HG03103 (cell line): ENCODE measurements at regions not wholly inside any gene's neighbourhood (a gene's known extent, or its start where the extent isn't known, plus 50 kb on each side); places are given as distances from the start of the nearest gene placed in this dataset.
"Not testable (repeated sequence)": the region's sequence is repeated elsewhere in the genome, so short reads cannot be mapped to it uniquely, and the experiment has no call there.

Source experiments
- ATAC-seq: cut with Tn5 transposase; IDR thresholded peaks from one replicate; pipeline ENCODE4 v1.9.1; 2021; ENCODE audit warnings: low read depth; ENCODE audit not compliant: unreplicated experiment

DNA sequence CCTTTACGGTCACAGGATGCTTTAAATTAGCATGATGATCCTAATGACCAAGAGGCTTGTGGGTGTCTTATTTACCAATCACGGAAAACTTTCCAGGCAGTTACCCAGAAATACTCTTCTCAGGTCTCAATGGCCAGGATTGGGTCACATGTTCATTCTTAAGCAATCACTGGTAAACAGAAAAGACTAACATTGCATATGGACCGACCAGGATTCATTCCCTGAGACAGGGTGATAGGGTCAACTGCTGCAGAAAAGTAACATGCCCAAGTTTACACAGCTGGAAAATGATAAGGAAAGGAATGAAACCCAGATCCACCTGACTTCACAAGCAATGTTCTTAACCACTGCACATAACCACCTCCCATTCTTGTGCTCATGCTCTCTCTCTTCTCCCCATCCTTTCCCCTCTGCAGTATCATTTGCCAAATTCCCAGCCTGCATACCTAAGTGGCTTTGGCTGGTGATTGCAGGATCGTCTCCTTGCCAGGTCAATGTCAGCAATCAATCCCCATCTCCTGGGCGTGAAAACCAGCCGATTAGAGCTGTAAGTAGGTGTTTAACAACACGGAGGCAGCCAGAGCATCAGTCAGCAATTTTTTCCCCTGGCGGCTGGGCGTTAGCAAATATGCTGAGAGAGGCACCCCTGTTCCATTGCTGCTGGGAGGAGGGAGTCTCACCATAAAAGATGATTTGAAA is 219.4 kb downstream of the NMUR2 start:
- ATAC-seq = no peak

DNA sequence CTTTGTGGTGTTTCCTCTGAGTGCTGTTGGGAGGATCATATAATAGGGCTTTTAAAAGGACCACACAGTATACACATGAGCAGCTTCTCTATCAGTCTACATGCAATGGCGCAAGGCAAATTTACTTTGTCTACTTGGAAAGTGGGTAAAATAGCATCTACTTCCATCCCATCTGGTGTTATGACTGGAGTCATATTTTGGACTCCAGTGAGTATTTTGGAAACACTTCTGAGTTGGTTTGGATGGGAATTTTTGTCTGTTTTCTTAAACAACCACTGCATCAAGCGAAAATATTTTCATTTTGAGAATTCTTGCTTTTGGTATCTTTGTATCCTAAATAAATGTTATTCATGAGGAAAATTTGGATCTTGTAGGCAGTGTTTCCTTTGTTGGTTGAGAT is 220.8 kb downstream of the NMUR2 start:
- no peak for ATAC-seq

DNA sequence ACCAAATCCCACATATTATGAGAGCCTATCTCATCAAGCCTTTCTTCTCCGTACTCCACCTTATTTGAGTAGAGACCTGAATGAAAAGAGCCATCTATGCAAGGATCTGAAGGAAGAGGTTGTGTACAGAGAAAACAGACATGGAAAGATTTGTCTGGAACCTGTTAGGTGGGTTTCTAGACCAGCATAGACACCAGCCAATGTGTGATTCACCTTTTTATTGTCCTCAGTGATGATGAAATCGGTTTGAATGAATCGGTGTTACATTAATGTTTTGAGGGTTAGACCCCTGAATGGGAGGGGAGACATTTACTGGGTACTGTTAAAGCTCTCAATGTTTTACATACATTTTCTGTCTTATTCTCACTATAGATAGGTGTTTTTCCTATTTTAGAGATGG is 223.6 kb downstream of the NMUR2 start:
- ATAC-seq = no peak

DNA sequence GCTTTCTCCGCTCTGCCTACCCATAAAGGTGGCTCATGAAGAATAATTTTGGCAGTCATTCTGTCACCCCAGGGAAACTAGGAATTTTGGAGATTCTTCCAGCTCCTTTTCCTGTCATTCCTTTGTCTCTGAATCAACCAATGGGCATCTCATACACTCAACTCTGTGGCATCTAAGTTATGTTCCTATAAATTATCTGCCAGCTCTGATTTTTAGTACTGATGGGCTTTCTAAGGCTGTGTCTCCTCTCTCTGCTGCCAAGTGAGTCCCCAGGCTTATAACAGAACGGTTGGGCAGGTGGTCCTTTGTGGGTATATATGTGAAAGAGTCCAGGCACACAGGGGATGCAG is 226.8 kb downstream of the NMUR2 start:
- ATAC-seq = no peak

DNA sequence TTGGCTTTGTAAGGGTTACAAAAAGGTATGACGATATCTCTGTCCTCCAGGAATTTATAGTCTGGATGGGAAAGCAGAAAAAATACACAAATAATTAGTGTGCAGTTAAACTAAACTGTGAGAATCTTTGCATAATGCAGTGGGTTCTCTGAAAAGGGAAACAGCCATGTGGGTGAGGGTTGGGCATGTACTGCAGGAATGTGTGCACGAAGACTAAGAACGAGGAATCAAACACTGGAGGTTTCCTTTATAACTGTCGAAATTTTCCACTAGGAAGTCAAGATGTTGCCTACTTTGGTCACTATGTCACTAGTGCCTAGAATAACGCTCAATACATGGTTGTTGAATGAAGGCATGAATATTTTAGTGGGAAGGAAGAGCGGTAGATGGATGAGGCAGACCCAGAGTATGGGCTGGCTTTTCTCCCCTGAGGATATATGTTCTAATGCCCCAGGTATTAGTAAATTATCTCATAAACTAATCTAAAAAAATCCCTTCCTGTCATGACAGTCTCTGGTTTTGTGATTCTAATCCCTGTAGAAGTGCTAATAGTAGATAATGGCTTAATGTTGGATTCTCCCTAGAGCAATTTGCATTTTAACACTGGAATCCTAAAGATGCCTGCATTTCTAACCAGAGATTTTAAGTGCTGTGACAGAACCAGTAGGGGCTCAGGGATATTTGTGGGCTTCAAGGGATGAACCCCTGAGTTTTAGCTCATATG is 227.3 kb downstream of the NMUR2 start:
- ATAC-seq = no peak

DNA sequence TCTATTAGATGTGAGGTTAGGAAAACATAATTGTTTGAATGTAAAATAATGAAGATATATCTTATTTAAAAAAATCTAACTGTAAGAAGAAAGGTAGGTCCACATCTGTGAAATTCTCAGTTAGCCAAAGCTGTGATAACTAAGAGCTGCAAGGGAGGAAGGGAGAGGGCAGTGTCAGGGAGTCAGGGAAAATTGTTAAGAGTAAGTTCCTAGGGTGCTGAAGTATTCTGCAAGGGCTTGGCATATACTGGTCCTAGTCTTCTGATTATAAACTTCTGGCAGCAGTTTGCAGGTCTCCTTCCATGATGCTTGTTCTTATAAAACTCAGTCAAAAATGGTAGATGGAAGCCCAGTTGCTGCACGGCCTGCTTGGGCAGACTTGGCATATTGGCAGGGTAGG is 233.2 kb downstream of the NMUR2 start:
- ATAC-seq = no peak

DNA sequence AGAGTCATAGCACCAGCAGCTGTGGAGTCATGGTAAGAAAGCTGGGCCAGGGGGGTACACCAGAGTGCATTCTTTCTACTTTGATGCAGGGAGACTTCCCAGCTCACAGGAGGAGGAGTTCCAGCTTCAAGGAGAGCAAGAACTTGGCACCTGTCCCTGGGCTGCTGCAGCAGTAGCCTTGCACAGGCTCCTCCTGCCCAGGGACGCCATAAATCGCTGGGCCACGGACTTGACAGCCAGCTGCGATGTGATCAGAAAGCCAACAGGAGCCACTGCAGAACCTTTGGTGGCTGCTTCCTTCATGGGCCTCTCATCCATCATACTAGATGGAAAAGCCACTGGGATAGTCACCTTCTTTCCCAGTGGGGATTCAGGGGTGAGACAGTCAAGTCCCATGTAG is 234.7 kb downstream of the NMUR2 start:
- no peak for ATAC-seq

DNA sequence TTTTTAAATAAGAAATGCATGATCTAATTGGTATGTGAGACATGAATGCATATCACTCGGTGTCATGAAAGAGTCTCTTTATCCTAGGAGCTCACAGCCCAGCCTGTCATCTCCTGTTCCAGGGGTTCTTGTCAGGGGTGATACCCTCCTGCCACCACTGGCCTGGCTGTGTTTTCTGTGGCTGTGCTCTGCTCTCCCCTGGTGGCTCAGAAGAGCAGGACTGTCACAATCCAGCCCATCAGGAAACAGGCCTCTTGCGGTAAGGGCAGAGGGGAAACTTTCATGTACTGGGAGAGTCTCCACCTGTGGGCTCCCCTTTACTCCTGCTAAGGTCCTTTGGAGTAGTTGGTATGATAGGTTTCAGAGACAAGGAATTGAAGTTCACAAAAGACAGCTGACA is 240.2 kb upstream of the GLRA1 start:
- ATAC-seq = no peak

DNA sequence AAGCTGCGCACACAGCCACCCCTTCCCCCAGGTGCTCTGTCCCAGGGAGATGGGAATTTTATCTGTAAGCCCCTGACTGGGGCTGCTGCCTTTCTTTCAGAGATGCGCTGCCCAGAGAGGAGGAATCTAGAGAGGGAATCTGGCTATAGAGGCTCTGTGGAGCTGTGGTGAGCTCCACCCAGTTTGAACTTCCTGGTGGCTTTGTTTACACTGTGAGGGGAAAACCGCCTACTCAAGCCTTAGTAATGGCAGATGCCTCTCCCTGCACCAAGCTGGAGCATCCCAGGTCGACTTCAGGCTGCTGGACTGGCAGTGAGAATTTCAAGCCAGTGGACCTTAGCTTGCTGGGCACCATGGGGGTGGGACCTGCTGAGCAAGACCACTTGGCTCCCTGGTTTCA is 235.2 kb upstream of the GLRA1 start:
- not testable (repeated sequence) for ATAC-seq

DNA sequence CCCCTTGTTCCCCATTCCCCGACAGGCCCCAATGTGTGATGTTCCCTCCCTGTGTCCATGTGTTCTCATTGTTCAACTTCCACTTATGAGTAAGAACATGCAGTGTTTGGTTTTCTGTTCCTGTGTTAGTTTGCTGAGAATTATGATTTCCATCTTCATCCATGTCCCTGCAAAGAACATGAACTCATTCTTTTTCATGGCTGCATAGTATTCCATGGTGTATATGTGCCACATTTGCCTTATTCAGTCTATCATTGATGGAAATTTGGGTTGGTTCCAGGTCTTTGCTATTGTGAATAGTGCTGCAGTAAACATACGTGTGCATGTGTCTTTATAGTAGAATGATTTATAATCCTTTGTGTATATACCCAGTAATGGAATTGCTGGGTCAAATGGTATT is 229.8 kb upstream of the GLRA1 start:
- not testable (repeated sequence) for ATAC-seq

DNA sequence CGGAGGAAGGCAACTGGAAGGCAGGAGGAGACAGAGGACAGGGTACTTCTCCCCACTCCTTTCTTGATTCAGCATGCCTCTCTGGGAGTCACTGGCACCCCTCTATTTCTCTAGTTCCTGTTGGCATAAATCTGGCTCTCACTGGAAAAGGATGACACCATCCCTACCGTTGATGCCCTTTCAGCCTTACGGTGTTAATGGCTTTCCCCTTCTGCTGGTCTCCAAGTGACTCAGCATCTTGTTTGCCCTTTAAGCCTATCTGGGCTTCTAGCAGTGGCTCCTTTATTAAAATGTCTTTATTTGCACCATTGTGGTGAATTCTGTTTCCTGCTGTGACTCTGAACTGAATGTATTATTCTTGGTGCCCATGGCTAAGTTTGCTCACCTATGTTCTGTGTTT is 227.3 kb upstream of the GLRA1 start:
- no peak for ATAC-seq

DNA sequence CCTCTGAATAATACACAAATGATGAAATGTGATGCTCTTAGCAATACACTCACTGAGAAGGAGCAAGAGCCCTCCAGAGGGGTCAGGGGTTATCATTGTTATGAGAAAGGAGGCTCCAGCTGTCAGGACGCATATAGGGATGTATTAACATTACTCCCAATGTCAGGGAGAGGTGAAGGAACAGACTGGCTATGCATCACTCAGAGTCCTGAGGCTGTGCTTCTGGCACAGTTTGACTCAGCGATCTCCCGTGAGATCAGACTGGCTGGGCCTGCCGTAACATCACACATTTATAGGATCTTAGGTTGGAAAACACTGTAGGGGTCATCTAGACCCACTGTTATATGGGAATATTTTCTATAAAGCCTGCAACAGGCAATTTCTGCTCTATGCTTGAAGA is 226.5 kb upstream of the GLRA1 start:
- no peak for ATAC-seq

DNA sequence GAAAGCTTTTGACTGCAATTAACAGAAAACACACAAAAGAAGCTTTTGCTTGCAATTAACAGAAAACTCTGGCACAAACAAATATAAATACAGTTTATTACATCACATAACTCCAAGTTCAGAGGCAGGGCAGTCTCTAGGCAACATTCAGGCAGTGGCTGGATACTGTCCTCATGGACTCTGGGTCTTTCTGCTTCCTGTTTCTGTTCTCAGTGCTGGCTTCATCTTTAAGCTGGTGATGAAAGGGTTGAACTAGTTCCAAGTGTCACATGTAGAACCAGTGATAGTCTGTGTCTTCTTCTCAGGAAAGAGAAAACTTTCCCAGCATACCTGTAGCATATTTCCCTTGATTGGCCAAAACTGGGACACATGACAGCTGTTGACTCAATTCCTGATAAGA is 222.6 kb upstream of the GLRA1 start:
- ATAC-seq = no peak

DNA sequence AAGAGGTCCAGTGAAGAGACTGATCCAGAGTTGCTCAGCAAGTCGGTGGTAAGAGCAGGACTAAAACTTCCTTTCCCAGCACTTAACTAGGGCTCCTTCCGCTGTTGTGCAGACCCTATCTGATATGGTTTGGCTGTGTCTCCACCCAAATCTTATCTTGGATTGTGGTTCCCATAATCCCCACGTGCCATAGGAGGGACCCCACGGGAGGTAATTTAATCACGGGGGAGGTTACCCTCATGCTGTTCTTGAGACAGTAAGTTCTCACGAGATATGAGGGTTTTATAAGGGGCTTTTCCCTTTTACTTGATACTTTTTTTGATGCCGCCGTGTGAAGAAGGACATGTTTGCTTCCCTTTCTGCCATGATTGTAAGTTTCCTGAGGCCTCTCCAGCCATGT is 221.9 kb upstream of the GLRA1 start:
- no peak for ATAC-seq

DNA sequence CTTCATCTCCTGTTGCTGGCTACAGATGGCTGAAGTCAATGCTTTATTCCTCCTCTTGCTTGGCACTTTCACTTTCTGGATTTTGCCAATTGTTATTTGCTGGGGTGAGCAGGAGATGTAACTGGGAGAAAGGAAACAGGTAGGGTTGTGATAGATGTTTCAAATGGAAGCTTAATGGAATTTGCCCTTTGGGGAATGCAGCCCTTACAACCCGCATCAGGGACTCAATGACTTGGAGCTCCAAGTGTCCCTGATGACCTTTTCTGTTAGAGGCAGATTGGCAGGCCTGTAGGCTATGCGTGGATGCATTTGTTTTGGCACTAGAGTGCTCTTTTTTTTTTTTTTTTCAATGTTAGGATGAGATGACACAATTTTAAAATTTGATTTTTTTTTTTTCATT is 219.9 kb upstream of the GLRA1 start:
- no peak for ATAC-seq

DNA sequence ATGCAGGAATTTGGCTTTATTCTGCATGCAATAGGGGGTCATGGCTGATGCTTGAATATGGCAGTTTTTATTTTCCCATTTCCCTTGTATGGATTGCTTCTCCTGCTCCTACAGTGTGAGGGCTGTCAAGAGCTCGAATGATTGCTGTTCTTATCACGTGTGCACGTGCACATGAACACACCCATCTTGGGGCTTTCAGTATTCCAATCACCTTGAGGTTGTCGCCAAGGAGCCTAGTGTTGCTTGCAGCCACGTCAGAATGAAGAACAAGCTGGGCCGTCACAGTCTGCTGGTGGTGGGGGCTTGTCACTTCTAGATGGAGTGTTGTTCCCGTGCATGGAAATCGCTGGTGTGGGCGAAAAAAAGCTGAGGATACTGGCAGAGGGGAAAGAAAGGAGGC is 219.4 kb upstream of the GLRA1 start:
- no peak for ATAC-seq

DNA sequence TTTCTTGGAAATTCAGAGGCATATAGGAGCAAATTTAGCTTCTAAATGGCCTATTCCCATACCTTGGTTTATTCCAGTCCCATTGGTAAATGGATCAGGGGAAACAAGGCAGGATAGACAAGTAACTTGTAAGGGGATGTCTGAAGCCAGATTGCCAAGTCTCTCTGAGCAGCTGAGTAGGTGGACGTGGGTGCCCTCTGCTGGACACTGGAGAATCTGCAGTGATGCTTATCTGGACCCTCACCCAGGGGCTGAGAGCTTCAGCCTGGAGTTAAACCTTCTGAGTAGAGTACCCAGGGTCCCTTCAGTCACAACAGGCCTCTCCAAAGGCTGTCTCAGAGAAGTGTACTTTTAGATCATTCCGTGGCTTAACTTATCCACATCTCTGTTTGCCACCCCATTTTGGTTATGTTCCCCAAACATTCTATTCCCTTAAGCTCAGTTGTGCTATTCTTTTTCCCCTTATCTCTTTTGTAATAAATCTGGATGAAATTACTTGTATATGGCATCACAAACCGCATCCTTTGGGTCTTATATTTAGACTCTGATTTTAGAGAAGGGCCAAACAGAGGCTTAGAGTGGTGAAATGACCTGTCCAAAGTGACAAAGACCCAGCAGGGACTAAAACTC is 218.3 kb upstream of the GLRA1 start:
- ATAC-seq = peak; percentile 70

DNA sequence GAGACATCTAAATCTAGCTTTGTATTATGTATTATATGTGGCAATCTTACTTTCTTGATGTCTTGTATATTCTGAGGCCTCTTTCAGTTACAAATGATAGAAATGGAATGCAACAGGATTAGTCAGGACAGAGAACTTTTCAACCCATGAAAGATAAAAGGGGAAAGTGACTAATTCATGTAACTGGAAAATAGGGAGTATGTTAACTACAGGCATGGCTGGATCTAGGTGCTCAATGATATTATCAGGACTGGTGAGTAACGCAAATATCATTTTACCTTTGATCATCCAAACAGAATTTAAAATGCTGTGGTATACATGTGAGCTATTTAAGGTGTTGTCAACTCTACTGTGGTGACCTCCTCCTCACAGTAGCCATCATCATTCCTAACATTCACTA is 215.7 kb upstream of the GLRA1 start:
- ATAC-seq = no peak

DNA sequence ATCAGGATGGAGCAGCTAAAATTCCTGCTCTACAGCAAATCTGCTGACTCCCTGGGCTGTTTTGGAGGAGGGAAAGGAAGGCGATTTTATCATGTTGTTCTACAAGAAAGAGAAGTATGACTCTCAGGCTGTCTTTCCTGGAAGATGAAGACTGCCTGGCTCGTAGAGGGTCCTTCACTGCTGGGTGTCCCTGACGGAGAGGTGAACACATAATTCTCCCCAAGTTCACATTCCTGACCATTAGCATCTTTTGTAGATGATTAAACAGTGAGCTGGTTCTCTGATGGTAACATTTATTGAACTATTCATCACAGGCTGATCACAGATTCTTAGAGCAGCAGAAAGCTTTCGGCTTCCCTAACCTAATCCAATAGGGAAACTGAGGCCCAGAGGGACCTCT is 212.4 kb upstream of the GLRA1 start:
- ATAC-seq = no peak

DNA sequence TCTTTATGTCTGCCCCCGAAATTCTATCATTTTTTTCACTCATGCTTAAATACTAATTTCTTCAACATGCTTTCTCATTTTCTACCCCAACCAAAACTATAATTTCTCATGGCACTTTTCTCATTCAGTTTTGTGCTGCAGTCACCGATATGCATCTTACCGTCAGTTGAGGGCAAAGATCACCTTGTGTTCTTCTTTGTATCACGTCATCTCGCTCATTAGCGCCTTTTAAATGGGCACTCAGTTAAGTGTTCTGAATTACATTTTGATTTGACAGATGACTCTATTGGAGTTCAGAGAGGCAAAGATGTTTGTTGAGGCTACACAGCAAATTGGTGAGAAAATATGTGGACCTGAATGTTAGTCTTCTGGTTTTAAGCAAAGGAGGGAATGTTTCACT is 211.7 kb upstream of the GLRA1 start:
- ATAC-seq = no peak

DNA sequence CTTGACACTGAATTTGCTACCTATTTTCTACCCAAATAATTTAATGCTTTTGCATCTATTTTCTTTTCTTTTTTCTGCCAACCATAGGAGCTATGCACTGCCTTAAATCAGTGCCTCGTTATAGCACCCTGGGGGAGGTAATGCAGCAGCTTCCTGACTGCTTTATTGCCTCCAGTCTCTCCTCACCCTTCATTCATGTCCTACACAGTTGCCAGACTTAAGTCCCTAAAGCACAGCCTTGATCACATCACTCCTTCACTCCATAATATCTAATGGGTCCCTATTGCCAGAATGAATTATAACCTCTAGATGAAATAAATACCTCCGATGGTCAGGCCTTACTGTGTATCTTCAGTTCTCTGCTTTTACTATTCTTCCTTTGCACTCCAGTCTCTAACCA is 211.2 kb upstream of the GLRA1 start:
- no peak for ATAC-seq

DNA sequence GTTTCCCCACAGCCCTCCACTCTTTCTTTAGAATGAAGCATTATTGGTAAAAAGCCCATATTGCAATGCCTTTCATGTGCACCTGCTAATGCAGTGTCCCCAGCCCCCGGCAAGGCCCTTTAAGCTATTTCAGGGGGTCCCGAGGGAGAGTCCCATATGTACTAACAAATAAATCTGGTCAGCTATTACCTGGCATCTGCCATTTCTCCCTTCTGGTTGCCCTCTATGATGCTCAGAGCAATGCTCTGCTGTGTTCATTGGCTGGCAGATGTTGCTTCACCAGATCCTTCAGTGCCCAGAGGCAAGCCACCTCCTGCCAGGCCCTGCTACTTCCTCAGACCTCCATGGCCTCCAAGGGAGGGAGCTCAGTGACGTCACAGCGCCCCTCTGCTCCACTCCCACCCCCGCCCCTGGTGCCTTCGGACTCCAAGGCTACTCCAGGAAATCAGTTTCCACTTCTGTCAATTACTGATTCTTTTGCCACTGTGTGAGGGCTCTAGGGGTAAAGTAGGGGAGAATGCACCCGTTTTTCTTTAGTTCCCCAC is 201.1 kb upstream of the GLRA1 start:
- ATAC-seq = no peak
